SK-N-SH (cell line): ENCODE measurements at regions not wholly inside any gene's neighbourhood (a gene's known extent, or its start where the extent isn't known, plus 50 kb on each side); places are given as distances from the start of the nearest gene placed in this dataset.

Experiments used
- CTCF ChIA-PET: fragments of 300-600, 350-600 bp; formaldehyde crosslinking; extraction: SDS; loops from one replicate; lab custom pipeline; 2021; lab: Yijun Ruan, JAX
- POLR2A ChIA-PET: fragments of 350-600 bp; sonication (Branson Sonifier 250); formaldehyde crosslinking; extraction: SDS; loops from one replicate; lab custom pipeline; 2020; ENCODE audit warnings: antibody characterized with exemption, inconsistent platforms; lab: Yijun Ruan, JAX
- DNase-seq: peaks from one replicate; pipeline ENCODE4 v3.0.0; 2012
- H2AFZ ChIP-seq: fragments of 200-600 bp; sonication (generic); 2 replicates; pipeline ENCODE4 v1.8.1; 2016; ENCODE audit warnings: antibody characterized with exemption, mild to moderate bottlenecking, low read depth
- H3F3A ChIP-seq: fragments of 200-600 bp; sonication (generic); replicated peaks from 2 replicates; pipeline ENCODE3; 2016; ENCODE audit warnings: antibody characterized with exemption, mild to moderate bottlenecking; ENCODE audit not compliant: insufficient read depth
- H3K27ac ChIP-seq, 2 experiments: fragments of 200-500 bp in 1 of 2; fragments of 200-600 bp in 1 of 2; sonication (Bioruptor generic) in 1 of 2; sonication (generic), shearing (Covaris generic) in 1 of 2; 2 replicates each; pipeline versions ENCODE4 v1.5.1 to v1.6.1; 2014 to 2016; ENCODE audit warnings: low read depth in 2 of 2, inconsistent platforms in 1 of 2, low read length in 1 of 2, mild to moderate bottlenecking in 1 of 2, mixed read lengths in 1 of 2
- H3K27me3 ChIP-seq: fragments of 200-600 bp; sonication (generic), shearing (Covaris generic); 2 replicates; pipeline ENCODE4 v1.6.1; 2016; ENCODE audit warnings: mixed run types; ENCODE audit not compliant: insufficient read depth
- H3K36me3 ChIP-seq, 2 experiments: fragments of 200-500 bp in 1 of 2; fragments of 200-600 bp in 1 of 2; sonication (Bioruptor generic) in 1 of 2; sonication (generic) in 1 of 2; replicated peaks in 1 of 2; 2 replicates each; pipeline versions ENCODE3 to v1.5.1; 2014 to 2016; ENCODE audit warnings: low read length in 1 of 2, mild to moderate bottlenecking in 1 of 2; ENCODE audit not compliant: insufficient read depth in 2 of 2, control insufficient read depth in 1 of 2
- H3K4me1 ChIP-seq, 2 experiments: fragments of 200-500 bp in 1 of 2; fragments of 200-600 bp in 1 of 2; sonication (Bioruptor generic) in 1 of 2; sonication (generic), shearing (Covaris generic) in 1 of 2; 2 replicates each; pipeline versions ENCODE4 v1.5.1 to v1.6.1; 2014 to 2016; ENCODE audit warnings: low read depth in 1 of 2, low read length in 1 of 2, mixed run types in 1 of 2; ENCODE audit not compliant: insufficient read depth in 2 of 2, control insufficient read depth in 1 of 2
- H3K4me2 ChIP-seq: fragments of 200-600 bp; sonication (generic), shearing (Covaris generic); 2 replicates; pipeline ENCODE4 v1.6.1; 2017; ENCODE audit warnings: mixed run types
- H3K4me3 ChIP-seq, 2 experiments: fragments of 200-500 bp in 1 of 2; fragments of 200-600 bp in 1 of 2; sonication (Bioruptor generic) in 1 of 2; sonication (generic), shearing (Covaris generic) in 1 of 2; 2 replicates each; pipeline versions ENCODE4 v1.5.1 to v1.8.1; 2014 to 2016; ENCODE audit warnings: low read depth in 2 of 2, inconsistent platforms in 1 of 2, low read length in 1 of 2, mild to moderate bottlenecking in 1 of 2, mixed read lengths in 1 of 2, moderate library complexity in 1 of 2
- H3K79me2 ChIP-seq: fragments of 200-600 bp; sonication (generic); 2 replicates; pipeline ENCODE4 v1.8.1; 2017; ENCODE audit warnings: mild to moderate bottlenecking; ENCODE audit not compliant: insufficient read depth
- H3K9ac ChIP-seq: fragments of 200-600 bp; sonication (generic); 2 replicates; pipeline ENCODE4 v1.6.1; 2017; ENCODE audit warnings: mixed run types
- H3K9me2 ChIP-seq: fragments of 200-600 bp; sonication (generic); 2 replicates; pipeline ENCODE4 v1.6.1; 2017; ENCODE audit warnings: mixed run types
- H3K9me3 ChIP-seq: fragments of 200-600 bp; sonication (generic); 2 replicates; pipeline ENCODE4 v1.6.1; 2017; ENCODE audit warnings: mixed run types, mild to moderate bottlenecking, moderate library complexity
- H4K20me1 ChIP-seq: fragments of 200-600 bp; sonication (generic); 2 replicates; pipeline ENCODE4 v1.6.1; 2017; ENCODE audit warnings: mild to moderate bottlenecking, mixed run types; ENCODE audit not compliant: insufficient read depth
- ELF1 ChIP-seq: IDR thresholded peaks from 2 replicates; pipeline ENCODE4 v1.4.0; 2012
- EZH2phosphoT487 ChIP-seq: fragments of 200-600 bp; sonication (generic); IDR thresholded peaks from 2 replicates; pipeline ENCODE4 v1.6.1; 2017; ENCODE audit warnings: low read depth, mixed run types, mild to moderate bottlenecking, antibody characterized with exemption, moderate library complexity, borderline replicate concordance
- FOSL2 ChIP-seq: IDR thresholded peaks from 2 replicates; pipeline ENCODE4 v1.4.0; 2012; ENCODE audit warnings: low read depth, mild to moderate bottlenecking, moderate library complexity, borderline replicate concordance
- FOXM1 ChIP-seq: IDR thresholded peaks from 2 replicates; pipeline ENCODE4 v1.4.0; 2012; ENCODE audit warnings: low read depth, mild to moderate bottlenecking
- MAX ChIP-seq: IDR thresholded peaks from 2 replicates; pipeline ENCODE4 v1.4.0; 2012; ENCODE audit warnings: low read depth
- NFIC ChIP-seq: IDR thresholded peaks from 2 replicates; pipeline ENCODE4 v1.4.0; 2012; ENCODE audit warnings: borderline replicate concordance
- NRF1 ChIP-seq: IDR thresholded peaks from 2 replicates; pipeline ENCODE4 v1.6.1; 2012; ENCODE audit warnings: low read depth, mild to moderate bottlenecking, low read length
- PBX3 ChIP-seq: IDR thresholded peaks from 2 replicates; pipeline ENCODE4; 2012
- RFX5 ChIP-seq: IDR thresholded peaks from 2 replicates; pipeline ENCODE4 v1.6.1; 2012; ENCODE audit warnings: mild to moderate bottlenecking, improper control_type of control experiment, low read length
- RXRA ChIP-seq: IDR thresholded peaks from 2 replicates; pipeline ENCODE4 v1.4.0; 2012; ENCODE audit warnings: low read depth, mild to moderate bottlenecking, borderline replicate concordance
- TEAD4 ChIP-seq: IDR thresholded peaks from 2 replicates; pipeline ENCODE4 v1.4.0; 2012; ENCODE audit warnings: mild to moderate bottlenecking, borderline replicate concordance; ENCODE audit not compliant: insufficient read depth
- USF1 ChIP-seq: IDR thresholded peaks from 2 replicates; pipeline ENCODE4 v1.4.0; 2012; ENCODE audit warnings: low read depth, borderline replicate concordance
- USF2 ChIP-seq: fragments of 150-350 bp; IDR thresholded peaks from 2 replicates; pipeline ENCODE4 v1.6.1; 2017; ENCODE audit warnings: antibody characterized with exemption, low read length, low read depth, borderline replicate concordance
- YY1 ChIP-seq: IDR thresholded peaks from 2 replicates; pipeline ENCODE4 v1.4.0; 2012; ENCODE audit warnings: low read depth, mild to moderate bottlenecking
- WGBS: methylation state at CpG from one replicate; pipeline ENCODE4 v1.1.6; 2017; ENCODE audit warnings: low lambda C conversion rate; 5-methylcytosine and 5-hydroxymethylcytosine counted together
- TF ChIP-seq, protein P1 (sequence below): fragments of 200-600 bp; sonication (generic); IDR thresholded peaks from 2 replicates; pipeline ENCODE4 v1.6.1; 2017; ENCODE audit warnings: antibody characterized with exemption, mild to moderate bottlenecking, moderate library complexity

- Histone ChIP-seq H3K9me2 (no peaks in the 10 kb centered on the region), H4K20me1 (no peaks in the 10 kb centered on the region), H3K36me3 (no peaks in the 10 kb centered on the region), H3K79me2 (no peaks in the 10 kb centered on the region), H3K27me3 (no peaks in the 10 kb centered on the region), H3K9ac (no peak overlapping the region), H3K4me2 (no peak overlapping the region), H3K4me1 (peaks cover 4 to 7% of the 10 kb centered on the region in 2 experiments; a peak in 3 of 4 replicates), H3K4me3 (no peak overlapping the region), H3K9me3 (no peaks in the 10 kb centered on the region), H3K27ac (no peak overlapping the region), H2AFZ (no peak overlapping the region), H3F3A (no peaks in the 10 kb centered on the region)
- TF ChIP-seq EZH2phosphoT487, result no peak
- TF ChIP-seq PBX3, result no peak
- TF ChIP-seq ELF1, result no peak
- no peak for TF ChIP-seq TEAD4
- TF ChIP-seq RFX5, result no peak
- TF ChIP-seq USF1, result no peak
- no peak for TF ChIP-seq FOSL2
- TF ChIP-seq, protein P1, sequence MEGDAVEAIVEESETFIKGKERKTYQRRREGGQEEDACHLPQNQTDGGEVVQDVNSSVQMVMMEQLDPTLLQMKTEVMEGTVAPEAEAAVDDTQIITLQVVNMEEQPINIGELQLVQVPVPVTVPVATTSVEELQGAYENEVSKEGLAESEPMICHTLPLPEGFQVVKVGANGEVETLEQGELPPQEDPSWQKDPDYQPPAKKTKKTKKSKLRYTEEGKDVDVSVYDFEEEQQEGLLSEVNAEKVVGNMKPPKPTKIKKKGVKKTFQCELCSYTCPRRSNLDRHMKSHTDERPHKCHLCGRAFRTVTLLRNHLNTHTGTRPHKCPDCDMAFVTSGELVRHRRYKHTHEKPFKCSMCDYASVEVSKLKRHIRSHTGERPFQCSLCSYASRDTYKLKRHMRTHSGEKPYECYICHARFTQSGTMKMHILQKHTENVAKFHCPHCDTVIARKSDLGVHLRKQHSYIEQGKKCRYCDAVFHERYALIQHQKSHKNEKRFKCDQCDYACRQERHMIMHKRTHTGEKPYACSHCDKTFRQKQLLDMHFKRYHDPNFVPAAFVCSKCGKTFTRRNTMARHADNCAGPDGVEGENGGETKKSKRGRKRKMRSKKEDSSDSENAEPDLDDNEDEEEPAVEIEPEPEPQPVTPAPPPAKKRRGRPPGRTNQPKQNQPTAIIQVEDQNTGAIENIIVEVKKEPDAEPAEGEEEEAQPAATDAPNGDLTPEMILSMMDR, result no peak
- TF ChIP-seq YY1, result no peak
- TF ChIP-seq USF2, result no peak
- no peak for TF ChIP-seq RXRA
- TF ChIP-seq NRF1, result no peak
- no peak for TF ChIP-seq NFIC
- TF ChIP-seq FOXM1, result no peak
- no peak for TF ChIP-seq MAX
- no peak for DNase-seq
- POLR2A ChIA-PET, result no interaction called here
- CTCF ChIA-PET, result no interaction called here
- WGBS, result 15% methylated on average over 2 of the region's 2 CpGs
These were observed 95.1 kb upstream of the IQCM start for GRCh38 chr4:149910604-149911350.
